NCI-H1105 treated with DMSO at 0.1 percent for 48 hours (cell line): ENCODE measurements at regions not wholly inside any gene's neighbourhood (a gene's known extent, or its start where the extent isn't known, plus 50 kb on each side); places are given as distances from the start of the nearest gene placed in this dataset.
"Not testable (repeated sequence)": the region's sequence is repeated elsewhere in the genome, so short reads cannot be mapped to it uniquely, and the experiment has no call there.

Experiments used
- DNase-seq: peaks from one replicate; lab custom pipeline; 2025; lab: John Stamatoyannopoulos, UW

DNA sequence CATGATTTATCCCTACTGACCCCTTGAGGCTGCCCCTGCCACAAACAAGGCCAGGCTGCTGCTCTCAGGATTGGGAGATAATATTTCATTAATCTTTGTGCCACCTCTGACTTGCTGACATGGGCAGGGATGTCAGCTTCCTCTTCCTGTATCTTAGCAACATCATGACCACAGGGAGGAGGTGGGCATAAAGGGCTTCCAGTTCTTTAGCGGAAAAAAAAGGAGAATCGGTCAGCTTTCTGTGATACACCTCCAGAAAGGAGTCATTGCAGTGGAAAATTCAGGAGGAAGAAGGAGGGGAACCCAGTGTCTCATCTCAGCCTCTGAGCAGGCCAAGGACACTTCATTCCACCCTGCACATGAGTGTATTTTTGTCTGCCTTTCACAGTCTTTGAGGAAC is 206.8 kb upstream of the SDK2 start:
- no peak for DNase-seq

DNA sequence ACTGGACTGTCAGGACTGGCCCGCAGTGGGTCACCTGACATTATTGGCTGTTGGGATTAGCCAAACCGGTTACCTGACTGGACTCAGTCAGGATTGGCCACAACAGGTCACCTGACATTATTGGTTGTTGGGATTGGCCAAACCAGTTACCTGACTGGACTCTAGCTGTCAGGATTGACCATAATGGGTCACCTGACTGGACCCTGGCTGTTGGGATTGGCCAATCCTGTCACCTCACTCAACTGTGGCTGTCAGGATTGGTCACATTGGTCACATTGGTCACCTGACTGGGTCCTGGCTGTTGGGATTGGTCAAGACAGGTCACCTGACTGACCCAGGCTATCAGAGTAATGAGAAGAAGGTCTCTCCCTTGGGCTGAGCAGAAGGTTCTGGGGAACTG is 207.7 kb upstream of the SDK2 start:
- no peak for DNase-seq

GRCh38 chr17:73855720-73856333 is 211.6 kb upstream of the SDK2 start:
- no peak for DNase-seq

GRCh38 chr17:73856556-73856955 is 212.3 kb upstream of the SDK2 start:
- DNase-seq = no peak

- DNase-seq = not testable (repeated sequence)
These were observed 215.3 kb upstream of the SDK2 start for GRCh38 chr17:73859439-73860008.

DNA sequence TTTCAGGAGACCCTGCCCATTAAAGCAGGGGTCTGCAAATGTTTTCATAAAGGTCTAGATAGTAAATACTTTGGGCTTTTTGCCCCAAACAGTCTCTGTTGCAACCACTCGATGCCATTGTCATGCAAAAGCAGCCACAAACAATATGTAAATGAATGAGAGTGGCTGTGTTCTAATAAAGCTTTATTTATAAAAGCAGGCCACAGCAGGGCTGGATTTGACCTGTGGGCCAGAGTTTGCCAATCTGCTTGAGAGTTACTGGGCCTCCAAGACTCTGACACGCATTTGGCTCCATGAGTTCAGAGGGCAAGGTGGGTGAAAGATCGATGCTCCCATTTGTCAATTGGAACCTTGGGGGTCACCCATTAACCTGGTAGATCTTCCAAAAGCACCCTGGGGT is 217.3 kb upstream of the SDK2 start:
- DNase-seq = no peak

GRCh38 chr17:73863761-73864535 is 219.7 kb upstream of the SDK2 start:
- no peak for DNase-seq

DNA sequence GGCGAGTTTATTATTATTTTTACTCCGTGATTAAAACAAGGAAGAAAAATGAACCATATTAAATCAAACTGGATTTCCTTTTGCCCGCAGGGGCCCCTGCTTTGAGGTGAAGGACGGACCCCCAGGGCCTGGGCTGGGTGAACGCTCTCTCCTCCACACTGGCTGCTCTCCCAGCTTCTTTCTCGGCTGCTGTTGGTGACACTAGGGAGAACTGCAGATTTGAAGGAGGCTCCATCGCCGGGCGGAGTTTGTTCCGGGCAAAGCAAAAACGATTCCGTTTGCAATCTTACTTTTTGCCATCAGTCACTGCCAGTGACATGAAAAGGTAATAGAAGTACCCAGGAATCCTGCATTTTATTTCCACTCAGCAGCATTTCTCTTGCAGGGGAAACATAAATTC is 221.6 kb upstream of the SDK2 start:
- DNase-seq = no peak

DNA sequence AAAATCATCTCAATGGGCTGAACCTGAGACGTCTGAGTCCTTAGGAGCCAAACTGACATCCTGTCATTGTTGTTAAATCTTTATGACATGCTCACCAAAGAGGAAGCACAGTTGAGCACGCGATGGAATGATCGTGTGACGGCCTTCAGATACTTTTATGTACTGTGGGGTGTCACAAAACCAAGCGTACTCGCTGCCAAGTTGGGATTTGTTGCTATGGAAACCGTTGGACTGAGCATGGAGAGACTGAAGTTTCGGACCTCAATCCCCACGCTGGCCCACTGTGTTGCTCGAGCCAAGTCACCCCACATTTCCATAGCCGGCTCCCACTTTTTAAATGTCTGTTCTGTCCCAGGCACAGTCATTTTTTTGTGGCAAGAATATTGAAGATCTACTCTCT is 222.8 kb upstream of the SDK2 start:
- no peak for DNase-seq

- DNase-seq = no peak
These were observed 225.8 kb upstream of the SDK2 start for GRCh38 chr17:73870068-73870467.

GRCh38 chr17:73870473-73870872 is 226.2 kb upstream of the SDK2 start:
- DNase-seq = no peak

DNA sequence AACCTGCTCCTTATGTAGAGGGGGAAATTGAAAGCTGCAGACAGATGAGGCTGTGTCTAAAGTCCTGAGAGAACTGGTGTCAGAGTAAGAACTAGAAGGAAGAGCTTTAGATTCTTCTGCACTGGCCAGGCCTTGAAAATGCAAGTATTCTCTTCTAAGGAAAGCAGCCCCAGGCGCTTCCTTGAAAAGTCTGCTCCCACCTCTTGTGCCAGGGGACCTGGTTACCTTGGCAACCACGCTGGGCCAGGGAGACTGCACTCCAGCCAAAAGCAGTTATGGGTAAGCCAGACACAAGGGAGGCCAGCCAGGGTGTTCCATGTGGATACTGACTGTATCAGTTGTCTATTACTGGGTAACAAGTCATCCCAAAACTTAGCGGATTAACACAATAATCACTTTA is 228.6 kb upstream of the SDK2 start:
- DNase-seq = peak; percentile 1

- no peak for DNase-seq
These were observed 229.9 kb upstream of the SDK2 start for GRCh38 chr17:73874008-73874720.

DNA sequence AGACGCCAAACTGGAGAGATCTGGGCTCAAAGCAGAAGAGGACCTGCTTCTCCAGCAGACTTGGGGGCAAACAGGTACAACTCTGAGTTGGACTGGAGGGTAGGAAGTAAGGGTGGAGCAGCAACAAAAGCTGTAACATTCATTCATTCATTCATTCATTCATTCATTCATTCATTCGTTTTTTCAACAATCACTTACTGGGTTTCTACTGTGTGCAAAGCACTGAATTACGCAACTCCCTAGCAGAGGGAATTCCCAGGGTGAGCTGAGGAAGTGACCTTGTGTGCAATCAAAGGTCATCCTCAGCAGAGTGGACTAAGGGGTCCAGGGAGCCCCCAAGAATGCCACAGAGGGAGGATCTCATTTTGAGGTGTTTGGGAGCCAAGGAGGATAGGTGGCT is 231.1 kb upstream of the SDK2 start:
- no peak for DNase-seq

DNA sequence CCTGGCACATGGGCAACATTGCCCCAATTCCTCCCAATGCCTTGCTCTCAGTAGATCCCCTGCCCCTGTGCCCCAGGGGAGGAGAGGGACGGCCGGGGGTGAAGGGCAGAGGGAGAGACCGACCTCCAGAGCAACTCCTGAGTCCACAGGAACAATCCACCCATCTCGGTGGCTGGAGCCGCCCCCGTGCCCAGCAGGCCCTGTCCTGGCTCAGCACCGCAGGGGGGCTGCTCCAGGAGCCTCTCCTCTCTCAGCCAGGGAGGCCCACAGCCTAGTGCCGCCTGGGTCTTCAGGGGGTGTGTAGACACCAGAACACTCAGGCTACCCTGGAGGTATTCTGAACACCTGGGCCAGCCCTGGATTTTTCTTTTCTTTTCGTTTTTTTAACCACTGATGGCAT is 233.7 kb upstream of the SDK2 start:
- DNase-seq = no peak

DNA sequence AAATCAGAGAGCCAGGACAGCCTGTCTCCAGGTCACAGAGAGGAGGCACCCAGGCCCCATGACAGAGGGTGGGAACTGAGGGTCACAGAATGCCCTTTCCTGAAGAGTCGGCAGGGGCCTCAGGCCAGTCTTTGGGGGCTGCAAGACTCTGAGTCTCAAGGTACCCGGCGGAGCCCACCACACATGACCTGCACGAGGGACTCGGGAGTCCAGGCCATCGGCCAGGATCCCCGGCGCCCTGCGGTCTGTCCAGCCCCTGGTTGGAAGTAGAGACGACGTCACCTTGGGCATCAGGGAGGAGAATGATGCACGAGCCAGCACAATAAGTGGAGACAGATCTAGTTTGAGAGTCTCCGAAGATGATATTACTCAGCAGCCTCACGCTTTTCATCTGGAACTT is 234.7 kb upstream of the SDK2 start:
- no peak for DNase-seq

GRCh38 chr17:73879987-73880386 is 235.7 kb upstream of the SDK2 start:
- no peak for DNase-seq

GRCh38 chr17:73882590-73882989 is 238.3 kb upstream of the SDK2 start:
- no peak for DNase-seq

DNA sequence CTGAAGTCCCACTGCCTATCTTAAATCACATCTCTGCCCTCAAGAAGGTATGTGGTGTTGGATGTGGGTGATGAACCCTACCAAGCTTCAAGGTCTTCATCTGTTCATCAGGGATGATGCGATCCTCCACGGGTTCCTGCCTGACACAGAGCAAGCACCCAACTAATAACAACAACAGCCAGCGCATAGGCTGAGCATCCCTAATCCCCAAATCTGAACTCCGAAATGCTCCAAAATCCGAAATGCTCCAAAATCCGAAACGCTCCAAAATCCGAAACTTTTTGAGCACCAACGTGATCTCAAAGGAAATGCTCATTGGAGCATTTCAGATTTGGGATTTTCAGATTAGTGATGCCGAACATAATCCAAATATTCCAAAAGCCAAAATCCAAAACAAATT is 238.9 kb upstream of the SDK2 start:
- no peak for DNase-seq

- no peak for DNase-seq
These were observed 243.5 kb upstream of the SDK2 start for GRCh38 chr17:73887739-73888138.

DNA sequence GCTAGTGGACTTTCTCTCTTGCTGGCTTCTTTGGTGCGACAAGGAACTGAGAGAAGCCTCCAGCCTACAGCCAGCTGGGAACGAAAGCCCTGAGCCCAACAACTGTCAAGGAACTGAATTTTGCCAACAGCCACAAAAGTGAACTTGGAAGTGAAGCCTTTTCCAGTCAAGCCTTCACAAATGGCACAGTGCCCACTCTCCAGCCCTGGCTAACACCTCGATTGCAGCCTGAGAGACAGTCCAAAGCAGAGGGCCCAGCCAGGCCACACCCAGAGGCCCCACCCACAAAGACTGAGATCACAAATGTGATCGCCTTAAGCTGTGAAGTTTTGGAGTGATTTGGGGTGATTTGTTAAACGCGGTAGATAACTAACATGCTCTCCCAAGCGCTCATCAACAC is 244.6 kb upstream of the SDK2 start:
- no peak for DNase-seq

DNA sequence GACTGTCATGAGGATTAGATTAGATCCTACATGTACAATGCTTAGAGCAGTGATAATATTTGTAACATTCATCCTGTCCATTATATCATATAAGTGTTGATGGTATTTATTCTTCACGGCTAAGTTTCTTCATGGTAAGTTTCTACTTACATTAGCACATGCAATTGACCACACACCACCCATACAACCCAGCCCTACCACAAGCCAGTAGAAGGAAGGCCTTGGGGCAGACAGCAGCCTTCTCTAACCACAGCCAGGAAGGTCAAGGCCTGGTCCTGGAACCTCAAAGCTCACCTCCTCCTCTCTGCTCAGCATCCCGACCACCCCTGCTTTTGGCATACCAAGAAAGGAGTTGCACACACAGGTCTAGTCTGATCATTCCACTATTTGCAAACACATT is 245.2 kb upstream of the SDK2 start:
- DNase-seq = no peak

DNA sequence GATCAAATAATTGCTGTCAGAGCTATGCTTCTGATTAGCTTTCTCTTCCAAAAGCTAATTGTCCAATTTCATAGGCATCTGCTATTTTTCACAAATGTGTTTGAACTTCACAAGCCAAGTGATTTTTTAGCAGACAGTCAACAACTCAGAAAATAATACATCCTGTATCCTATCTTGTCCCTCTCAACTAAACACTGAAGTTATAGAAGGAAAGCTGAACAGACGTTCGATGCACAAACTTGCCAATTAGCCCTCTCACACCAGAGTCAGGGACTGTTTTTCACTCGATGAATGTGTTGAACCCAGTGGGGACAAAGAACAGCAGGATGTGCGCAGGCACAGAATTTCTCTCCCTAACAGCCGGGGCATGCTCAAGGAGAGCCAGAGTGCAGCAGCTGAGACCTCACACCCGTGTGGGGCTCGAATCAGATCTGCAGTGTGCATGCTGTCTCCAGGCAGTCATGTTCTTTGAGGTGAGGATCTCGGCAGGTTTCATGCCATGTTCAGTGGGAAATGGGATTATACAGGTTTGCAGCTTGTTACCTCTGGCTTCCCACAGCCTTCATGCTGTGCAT is 246.7 kb upstream of the SDK2 start:
- no peak for DNase-seq
